ENCODE measurements at regions not wholly inside any gene's neighbourhood (a gene's known extent, or its start where the extent isn't known, plus 50 kb on each side); places are given as distances from the start of the nearest gene placed in this dataset.

DNA sequence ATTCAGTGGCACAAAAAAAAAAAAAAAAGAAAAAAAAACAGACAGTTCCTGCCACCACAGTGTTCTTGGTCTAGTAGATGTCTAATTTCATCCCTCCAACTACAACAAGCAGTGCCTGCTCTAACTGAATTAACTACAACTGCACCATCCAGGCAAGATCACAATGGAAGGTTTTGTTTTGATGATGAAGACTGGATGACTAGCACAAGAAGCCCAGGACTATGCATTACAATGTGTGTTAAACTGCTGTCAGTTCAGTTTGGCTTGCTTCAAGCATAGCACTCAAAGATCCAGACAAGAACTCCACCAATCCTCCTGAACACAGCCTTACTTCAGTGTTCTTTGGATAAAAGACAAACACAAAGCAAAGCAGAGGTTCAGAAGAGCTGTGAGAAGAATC is 279.9 kb downstream of the GRIN2B start:
- Histone ChIP-seq H4K5ac (ENCODE audit: low read depth, low read length) (no peak overlapping the region), H3K27ac (ENCODE audit: insufficient read depth, low read length) (no peak overlapping the region), H2BK120ac (ENCODE audit: low read depth, low read length) (no peak overlapping the region), H2BK15ac (ENCODE audit: low read depth, low read length) (no peak overlapping the region), H4K91ac (ENCODE audit: insufficient read depth, low read depth, low read length) (no peak overlapping the region), H3K79me1 (ENCODE audit: low read depth in 1 of 2, low read length in 2 of 2) (no peaks in the 10 kb centered on the region), H3K4me3 (ENCODE audit: insufficient read depth, low read depth, low read length) (no peak overlapping the region), H2AK9ac (replicated peaks; ENCODE audit: low read depth, low read length, poor library complexity) (no peak overlapping the region), H3K9ac (ENCODE audit: low read depth, low read length) (no peak overlapping the region), H2AFZ (replicated peaks; ENCODE audit: low read length, poor library complexity) (no peak overlapping the region), H2AK5ac (ENCODE audit: low read depth, low read length) (no peak overlapping the region), H3K27me3 (ENCODE audit: control insufficient read depth, insufficient read depth, low read length) (no peaks in the 10 kb centered on the region), H3K9me1 (ENCODE audit: insufficient read depth, low read length) (no peaks in the 10 kb centered on the region), H3K56ac (ENCODE audit: extremely low read depth, insufficient read depth, low read length) (no peak overlapping the region), H3K18ac (ENCODE audit: low read depth, low read length) (no peak overlapping the region), H2BK5ac (ENCODE audit: low read depth, low read length, poor library complexity, severe bottlenecking) (no peak overlapping the region), H3K9me3 (ENCODE audit: control insufficient read depth, insufficient read depth, low read length) (no peaks in the 10 kb centered on the region), H3K4me1 (ENCODE audit: control insufficient read depth, insufficient read depth, low read length) (no peaks in the 10 kb centered on the region), H3K23ac (ENCODE audit: low read depth, low read length) (no peak overlapping the region), H2BK20ac (ENCODE audit: low read depth, low read length) (no peak overlapping the region), H4K20me1 (ENCODE audit: insufficient read depth, low read length) (no peaks in the 10 kb centered on the region), H3K36me3 (ENCODE audit: control insufficient read depth, insufficient read depth, low read length) (no peaks in the 10 kb centered on the region), H4K8ac (ENCODE audit: low read depth in 2 of 2, low read length in 2 of 2) (no peak overlapping the region), H3K4me2 (ENCODE audit: low read depth, low read length) (no peak overlapping the region), H3K4ac (ENCODE audit: low read depth, low read length) (no peak overlapping the region), H3K14ac (replicated peaks; ENCODE audit: low read depth, low read length) (no peak overlapping the region)
- intact Hi-C loops (cut with micrococcal nuclease) (no loop called here), dilution Hi-C loops (cut with HindIII; ENCODE audit: low sequenced_read_pairs, unreplicated experiment) (no loop called here), in situ Hi-C loops (cut with MboI; ENCODE audit: low sequenced_read_pairs) (no loop called here)
- CTCF ChIA-PET: interaction anchor here (0.6 kb wide), 1 partner anchor 412 kb away, joined by 3 read pairs; no protein-coding TSS in a partner anchor
- no TSS peak for BruUV-seq (replicated peaks)
- POLR2A ChIA-PET (ENCODE audit: unreplicated experiment): no interaction called here
- no peak for TF ChIP-seq POLR2A (IDR thresholded peaks at IDR 0.05; ENCODE audit: low read depth, low read length)
- no peak for TF ChIP-seq BHLHE40 (IDR thresholded peaks at IDR 0.05; ENCODE audit: low read depth, low read length)
- TF ChIP-seq RFX5 (IDR thresholded peaks at IDR 0.05; ENCODE audit: low read depth, low read length): no peak
- no peak for TF ChIP-seq CHD1 (IDR thresholded peaks at IDR 0.05; ENCODE audit: low read depth, low read length)
- no peak for TF ChIP-seq CEBPB (IDR thresholded peaks at IDR 0.05; ENCODE audit: low read depth, low read length)
- TF ChIP-seq MXI1 (IDR thresholded peaks at IDR 0.05; ENCODE audit: borderline replicate concordance, low read depth, low read length): no peak
- no peak for TF ChIP-seq MAFK (IDR thresholded peaks at IDR 0.05; ENCODE audit: low read depth, low read length)
- TF ChIP-seq, protein P1, sequence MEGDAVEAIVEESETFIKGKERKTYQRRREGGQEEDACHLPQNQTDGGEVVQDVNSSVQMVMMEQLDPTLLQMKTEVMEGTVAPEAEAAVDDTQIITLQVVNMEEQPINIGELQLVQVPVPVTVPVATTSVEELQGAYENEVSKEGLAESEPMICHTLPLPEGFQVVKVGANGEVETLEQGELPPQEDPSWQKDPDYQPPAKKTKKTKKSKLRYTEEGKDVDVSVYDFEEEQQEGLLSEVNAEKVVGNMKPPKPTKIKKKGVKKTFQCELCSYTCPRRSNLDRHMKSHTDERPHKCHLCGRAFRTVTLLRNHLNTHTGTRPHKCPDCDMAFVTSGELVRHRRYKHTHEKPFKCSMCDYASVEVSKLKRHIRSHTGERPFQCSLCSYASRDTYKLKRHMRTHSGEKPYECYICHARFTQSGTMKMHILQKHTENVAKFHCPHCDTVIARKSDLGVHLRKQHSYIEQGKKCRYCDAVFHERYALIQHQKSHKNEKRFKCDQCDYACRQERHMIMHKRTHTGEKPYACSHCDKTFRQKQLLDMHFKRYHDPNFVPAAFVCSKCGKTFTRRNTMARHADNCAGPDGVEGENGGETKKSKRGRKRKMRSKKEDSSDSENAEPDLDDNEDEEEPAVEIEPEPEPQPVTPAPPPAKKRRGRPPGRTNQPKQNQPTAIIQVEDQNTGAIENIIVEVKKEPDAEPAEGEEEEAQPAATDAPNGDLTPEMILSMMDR (conservative IDR thresholded peaks at IDR 0.05; ENCODE audit: low read depth, low read length): no peak
- no peak for TF ChIP-seq RAD21 (IDR thresholded peaks at IDR 0.05; ENCODE audit: low read length)
- TF ChIP-seq SMC3 (IDR thresholded peaks at IDR 0.05; ENCODE audit: low read depth, low read length): no peak
- TF ChIP-seq FOS (IDR thresholded peaks at IDR 0.05; ENCODE audit: low read depth, low read length): no peak
- TF ChIP-seq NFE2L2 (IDR thresholded peaks at IDR 0.05; ENCODE audit: low read depth, low read length): no peak
- DNase-seq: no peak
- ATAC-seq (ENCODE audit: low read depth): no peak

Data from IMR-90 (cell line).